HG02852 (cell line): ENCODE measurements at regions not wholly inside any gene's neighbourhood (a gene's known extent, or its start where the extent isn't known, plus 50 kb on each side); places are given as distances from the start of the nearest gene placed in this dataset.

Experiments used
- ATAC-seq: cut with Tn5 transposase; IDR thresholded peaks from one replicate; pipeline ENCODE4 v1.9.1; 2021; ENCODE audit warnings: mild to moderate bottlenecking, moderate library complexity; ENCODE audit not compliant: unreplicated experiment

DNA sequence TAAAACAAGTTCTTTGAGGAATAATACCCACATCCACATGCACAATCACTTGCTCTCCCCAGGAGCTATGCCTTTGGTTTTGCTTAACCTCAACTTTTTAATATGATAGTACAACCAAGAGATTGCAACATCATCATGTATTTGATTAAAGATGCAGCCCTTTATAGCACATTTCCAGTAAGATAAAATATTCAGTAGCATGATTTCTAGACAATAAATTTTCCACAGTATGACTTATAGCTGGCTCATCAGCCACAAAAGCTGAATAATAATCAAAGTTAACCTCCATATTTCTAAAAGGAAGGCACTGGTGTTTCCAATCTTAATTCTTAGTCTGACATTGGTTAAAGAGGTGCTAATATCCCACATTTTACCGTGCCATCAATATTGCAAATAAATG is 622.5 kb downstream of the TBL1XR1 start:
- no peak for ATAC-seq

DNA sequence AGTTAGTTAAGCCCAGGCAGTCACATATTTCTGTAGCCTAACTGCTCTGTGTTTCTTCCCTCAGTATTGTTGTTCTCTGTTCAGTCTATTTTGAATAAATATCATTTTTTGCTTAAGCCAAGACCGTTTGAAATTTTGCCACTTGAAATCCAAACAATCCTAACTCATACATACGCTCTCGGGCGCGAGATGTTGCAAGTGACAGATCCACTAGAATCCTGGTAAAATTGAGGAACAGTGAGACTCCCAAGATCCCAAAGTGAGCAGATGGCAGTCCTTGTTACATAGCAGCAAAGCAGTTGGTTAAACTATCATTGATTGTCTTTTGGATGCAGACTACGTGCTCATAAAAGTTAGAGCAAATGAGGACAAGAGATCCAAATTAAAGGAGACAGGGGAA is 625.4 kb downstream of the TBL1XR1 start:
- no peak for ATAC-seq

DNA sequence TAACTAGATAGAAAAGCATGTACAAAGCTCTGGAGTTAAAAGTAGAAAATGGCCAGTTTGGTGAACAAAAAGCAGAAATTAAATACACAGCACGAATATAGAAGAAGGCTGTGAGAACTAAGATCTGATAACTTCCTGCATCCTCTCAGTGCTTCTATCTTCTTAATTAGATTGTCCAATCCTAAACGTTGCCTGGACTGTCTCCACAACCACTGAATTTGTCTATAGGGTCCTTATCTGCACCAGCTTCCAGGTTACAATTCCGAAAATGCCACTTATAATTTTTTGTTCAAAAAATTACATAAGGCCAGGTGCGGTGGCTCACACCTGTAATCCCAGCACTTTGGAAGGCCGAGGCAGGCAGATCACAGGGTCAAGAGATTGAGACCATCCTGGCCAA is 626.3 kb downstream of the TBL1XR1 start:
- ATAC-seq = no peak

DNA sequence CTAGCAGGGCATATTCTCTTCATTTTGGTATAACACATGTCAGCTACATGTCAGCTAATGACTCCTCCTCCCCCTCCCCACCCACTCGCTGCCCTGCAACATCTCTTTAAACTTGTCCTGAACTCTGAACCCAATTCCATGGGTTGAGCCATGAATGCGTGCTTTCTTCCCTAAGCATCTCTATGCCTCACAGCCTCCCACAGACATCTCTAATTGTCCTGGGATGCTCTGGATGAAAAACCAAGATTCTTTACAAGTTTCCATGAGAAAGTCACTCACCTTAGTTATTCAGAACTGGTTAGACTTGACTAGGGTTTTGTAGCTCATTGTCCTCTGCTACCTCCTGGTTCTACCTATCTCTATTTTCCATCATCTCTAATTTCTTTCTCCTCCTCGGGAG is 629.1 kb downstream of the TBL1XR1 start:
- ATAC-seq = no peak

DNA sequence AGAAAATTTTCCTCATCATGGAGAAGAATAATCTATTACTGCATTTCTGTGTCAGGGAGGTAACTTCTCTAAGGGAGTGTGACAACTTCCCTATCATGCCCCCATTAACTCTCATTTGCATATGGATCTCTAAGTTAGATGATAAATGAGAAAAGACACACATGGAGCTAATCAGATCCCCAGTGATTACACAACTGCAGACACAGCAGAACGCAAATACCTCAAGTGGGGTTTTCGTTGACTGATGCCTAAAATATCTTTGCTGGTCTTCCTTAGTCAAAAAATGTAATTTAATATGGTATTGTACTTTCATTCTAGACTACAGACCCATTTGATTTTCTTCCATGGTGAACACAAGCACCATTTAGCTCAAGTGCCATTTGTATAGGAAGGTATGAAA is 630.5 kb downstream of the TBL1XR1 start:
- no peak for ATAC-seq

DNA sequence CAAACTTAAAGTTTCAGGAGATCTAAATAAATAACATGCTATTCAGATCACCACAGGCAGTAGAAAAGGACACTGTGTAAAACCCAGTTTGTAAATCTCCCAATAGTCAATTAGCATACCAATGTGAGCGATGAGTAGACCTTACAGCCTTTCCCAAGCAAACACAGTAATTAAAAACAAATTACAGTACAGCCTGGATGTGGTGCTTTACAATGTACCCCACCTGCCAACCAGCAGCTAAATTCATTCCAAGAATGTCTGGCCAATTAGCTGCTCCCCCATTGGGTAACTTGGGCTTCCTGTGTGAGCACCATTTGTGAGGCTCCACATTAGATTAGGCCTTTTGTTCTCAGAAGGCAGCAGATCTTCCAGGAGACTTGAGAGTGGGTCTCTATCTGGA is 635.0 kb downstream of the TBL1XR1 start:
- no peak for ATAC-seq

DNA sequence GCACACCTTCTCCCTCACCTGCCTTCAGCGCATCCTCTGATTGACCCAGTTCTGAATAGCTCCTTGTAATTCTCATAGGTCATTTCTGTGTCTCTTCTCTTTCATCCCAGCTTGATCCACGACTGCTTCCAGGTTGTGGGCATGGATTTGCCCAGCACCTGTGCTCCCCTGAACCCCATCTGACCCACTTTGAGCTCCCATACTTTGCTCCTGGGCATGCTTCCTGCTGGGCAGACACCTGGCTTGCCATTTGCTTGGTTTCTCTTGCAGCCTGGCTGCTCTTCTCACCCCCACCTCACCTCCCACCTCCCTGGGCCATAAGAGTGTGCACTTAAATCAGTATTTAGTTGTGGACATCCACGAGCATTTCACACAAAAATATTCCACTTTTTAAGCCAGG is 635.5 kb downstream of the TBL1XR1 start:
- ATAC-seq = no peak

DNA sequence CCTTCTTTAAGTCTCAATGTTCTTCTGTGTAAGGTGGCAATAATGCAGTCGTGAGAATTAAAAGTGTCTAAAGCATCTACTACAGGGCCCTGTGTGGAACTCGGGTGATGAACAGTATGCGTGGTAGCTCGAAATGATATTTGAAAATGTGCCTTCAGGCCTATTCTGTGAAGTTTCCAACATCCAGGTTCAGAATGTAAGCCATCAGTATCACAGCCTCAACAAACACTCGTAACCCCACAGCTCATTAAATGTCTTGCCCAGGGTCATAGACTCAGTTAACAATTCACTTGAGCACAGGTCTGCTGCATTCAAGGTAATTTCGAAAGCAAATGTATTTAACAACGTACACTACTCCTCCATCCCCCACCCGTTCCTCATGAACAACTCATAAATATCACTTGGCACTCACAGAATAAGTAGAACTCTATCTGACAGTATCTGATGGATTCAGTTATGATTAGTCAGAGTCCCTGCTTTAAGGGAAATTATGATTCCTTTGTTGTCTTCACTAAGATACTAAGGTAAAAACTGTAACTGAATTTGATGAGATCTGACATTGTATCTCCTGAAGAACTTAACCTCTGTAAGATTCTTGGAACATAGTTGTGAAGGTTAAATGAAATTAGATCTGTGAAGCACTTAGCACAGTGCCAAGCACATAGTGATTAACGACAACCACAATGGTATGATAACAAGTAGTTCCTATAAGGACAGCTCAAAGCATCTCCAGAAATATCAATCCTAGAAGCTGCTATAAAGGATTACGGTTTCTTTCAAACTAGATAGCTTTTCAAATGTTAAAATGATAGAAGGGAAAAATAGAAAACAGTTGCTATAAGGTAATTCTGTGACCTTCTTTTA is 642.3 kb downstream of the TBL1XR1 start:
- no peak for ATAC-seq

DNA sequence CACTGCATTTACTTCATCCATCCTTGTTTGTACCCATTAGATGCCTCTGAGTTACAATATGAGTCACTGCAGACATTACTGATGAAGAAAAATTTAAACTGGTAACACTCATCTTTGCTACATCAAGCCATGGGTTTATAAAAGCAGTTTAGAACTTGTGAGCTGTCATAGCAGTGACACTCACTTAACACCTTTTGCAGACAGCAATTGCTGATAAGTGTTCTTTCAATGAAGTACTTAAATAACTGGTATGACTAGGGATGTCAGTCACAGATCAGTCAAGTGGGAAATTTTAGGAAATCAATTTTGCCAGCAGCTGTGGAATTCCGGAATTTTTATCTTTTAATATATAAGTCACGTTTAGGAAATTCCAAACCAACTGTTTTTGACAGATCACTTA is 643.0 kb downstream of the TBL1XR1 start:
- ATAC-seq = no peak

DNA sequence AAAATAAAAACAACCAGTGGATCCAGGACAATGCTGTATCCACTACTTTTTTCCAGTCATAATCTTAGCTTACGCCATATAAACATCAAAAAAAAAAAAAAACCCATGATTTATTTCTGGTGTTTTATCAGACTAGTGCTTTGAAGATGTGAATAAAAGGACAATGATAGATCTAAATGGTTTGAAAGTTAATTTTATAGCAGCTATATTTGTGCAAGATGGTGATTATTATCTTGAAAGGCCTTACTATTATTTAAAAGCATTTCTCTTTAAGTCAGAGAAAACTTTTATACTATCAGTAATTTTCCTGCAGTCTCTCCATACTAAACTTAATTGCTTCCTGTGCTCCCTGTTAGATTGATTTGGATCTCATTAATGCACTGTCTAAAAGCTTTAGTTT is 670.3 kb downstream of the TBL1XR1 start:
- ATAC-seq = no peak

DNA sequence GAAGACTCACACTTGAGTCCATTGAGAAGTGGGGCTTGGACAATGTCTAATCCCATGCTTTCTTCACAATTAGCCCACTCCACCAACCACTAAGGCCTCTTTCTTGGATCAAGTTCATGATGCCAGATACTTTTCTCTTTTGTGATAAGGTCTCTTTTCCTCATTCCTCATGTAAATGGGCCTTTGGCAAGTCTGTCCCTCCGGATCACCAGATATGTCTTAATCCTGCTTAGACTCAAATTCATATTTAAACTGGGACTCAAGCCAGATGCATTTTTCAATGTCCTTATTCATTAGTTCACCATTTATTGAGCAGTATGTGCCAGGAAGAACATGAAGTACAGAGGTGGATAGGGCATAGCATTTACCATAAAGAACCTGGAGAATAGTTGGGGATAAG is 671.1 kb downstream of the TBL1XR1 start:
- ATAC-seq = no peak

DNA sequence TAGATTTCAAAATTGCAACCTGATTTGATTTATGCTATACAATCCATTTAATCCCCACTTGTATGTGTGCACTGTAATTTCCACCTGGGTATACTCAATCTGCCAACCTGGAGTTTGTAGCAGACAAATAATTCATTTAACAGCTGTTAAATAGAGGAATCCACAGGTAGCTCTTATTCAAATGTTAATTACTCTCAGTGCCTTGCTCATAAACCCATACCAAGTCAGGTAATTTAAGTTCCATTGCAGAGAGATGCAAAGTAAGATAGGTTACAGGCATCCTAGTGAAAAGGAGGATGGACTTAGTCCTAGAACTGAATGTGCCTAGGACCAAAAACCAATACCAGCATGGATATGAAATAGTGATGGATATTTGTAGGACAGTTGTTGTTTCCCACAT is 674.2 kb downstream of the TBL1XR1 start:
- no peak for ATAC-seq

DNA sequence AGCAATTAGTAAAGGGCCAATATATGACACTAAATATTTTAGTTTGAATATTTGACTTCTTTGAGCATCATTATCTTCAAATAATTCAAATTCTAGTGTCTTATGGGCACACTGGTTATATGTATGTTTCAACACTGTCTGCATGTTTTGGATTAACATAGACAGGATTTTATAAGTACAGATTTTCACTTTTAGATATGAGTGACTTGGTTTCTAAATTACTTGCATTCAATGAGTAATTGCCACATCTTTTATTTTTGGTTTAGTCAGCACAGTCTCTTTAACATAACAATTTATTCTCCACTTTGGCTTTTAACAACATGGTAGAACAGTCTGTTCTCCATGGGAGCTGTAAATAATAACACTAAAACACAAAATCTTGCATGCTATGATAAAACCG is 674.8 kb downstream of the TBL1XR1 start:
- ATAC-seq = no peak

DNA sequence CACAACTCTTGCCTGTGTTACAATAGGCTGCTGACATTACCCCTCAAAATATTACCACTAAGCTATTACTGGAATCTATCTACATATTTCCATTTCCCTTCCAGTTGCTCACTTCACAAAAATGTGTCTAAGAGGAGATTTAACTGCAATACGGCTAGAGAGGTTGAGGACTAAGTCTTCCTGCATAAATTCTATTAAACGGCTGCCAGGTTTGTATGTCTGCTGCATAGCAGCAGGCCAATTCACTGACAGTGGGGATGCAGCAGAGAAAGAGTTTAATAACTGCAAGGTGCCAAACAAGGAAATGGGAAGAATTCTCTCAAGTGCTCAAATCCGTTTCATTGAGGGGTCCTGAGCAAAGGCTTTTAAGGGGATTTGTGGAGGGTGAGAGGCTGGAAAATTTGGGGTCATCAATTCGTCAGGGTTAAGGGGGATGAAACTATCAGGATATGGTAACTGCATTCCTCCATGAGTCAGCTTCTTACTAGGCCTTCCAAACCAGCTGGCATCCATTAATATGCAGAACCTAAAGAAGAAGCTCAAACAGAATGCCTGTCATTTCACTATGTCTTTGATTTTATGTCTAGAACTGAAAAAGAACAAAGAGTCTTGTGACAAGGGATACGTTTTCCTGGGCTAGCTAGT is 675.6 kb downstream of the TBL1XR1 start:
- no peak for ATAC-seq

DNA sequence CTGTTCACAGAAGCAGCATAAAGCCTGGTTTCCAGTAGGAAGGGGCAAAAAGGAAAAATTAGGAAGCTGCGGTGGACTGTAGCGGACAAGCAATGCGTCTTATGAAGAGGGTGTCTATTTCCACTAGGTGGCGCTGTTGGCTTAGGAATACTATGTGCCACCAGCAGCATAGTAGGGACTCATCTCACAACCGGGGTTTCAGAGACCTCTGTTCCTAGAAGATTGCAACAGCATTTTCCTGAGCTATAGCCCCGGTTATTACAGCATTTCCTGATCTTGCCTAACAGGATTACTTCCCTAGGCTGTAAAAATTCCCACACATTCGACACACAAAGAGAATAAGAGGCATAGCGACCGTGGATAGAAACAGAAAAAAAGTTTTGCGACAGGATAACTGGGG is 683.0 kb downstream of the TBL1XR1 start:
- ATAC-seq = no peak

DNA sequence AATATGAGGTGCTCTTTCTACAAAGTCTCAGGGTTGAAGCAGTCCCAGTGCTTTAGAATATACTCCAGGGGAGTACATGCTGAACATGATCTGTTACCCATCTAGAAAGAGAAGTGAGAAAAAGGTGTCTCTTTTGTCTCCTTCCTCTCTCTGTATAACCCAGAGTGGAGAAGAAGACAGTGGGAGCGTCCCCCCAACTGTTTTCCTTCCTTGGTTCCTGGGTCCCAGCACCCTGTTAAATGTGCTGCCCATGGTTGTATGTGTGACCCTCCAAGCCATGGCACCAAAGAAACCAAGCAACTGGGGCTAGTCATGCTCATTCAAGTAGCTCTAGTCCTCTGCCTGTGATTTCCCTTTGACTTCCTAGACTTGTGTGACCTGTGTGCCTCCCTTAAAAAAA is 683.7 kb downstream of the TBL1XR1 start:
- ATAC-seq = no peak

DNA sequence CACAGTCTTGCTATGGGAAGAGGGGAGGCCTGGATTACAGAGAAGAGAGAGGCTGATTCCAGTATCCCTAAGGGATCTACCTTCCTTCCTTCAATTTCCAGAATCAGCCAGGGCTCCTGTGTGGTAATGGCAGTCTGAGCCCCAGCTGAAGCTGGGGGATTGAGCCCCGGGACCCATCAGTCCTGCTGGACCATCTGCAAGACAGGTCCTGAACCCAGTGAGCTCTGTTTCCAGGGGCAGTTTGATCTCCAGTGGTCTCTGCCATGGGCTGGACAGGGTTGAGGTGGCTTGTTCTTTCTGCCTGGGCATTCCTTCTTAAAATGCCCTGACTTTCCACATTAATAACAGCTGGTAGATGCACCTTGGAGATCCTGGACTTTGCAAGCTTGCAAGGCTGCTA is 685.2 kb downstream of the TBL1XR1 start:
- no peak for ATAC-seq

DNA sequence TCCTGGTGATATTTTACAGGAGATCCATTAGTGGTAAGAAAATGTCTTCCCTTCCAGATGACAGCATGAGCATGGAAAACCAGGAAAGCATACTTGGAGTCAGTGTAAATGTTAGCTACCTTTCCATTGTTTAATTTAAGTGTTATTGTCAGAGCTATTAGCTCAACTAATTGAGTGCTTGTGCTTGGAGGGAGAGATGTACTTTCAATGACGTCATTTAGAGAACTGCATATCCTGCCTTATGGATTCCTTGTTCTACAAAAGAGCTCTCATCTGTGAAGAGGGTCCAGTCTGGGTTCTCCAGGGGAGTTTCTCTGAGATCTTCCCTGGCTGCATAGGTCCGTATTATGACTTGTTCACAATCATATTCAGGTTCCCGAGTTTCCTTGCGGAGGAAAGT is 687.2 kb downstream of the TBL1XR1 start:
- no peak for ATAC-seq

DNA sequence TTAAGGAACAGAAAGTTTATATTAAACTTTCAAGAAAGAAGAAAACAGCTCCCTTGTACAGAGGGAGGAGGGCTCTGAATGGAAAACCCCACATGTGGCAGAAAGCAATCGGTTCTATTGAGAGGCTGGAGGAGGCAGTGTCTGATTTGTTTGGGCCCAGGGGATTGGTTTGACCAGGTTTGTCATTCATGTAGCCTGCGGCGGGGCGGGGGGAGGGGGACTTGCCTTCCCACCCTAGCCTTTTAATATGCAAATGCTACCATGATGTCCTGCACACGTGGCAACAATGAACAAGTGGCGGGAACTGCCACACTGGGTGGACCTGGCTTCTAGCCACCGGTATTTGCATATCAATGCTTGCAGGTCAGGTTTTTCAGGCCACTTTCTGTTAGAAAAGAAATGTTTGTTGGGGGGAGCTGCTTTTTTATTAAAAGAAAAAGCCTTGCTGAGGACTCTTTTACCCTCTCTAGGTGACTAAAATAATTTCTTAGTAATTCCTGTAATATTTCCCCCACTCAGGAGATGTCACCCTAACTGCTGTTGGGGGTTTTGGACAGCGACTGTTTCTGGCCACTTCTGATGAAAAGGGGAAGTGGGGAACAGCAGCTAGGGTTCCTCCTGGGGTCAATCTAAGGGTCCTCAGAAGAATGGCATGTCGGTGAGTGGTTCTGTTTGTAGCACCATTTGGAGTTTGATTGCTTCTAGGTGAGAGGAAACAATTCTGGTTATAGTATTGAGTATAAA is 691.2 kb downstream of the TBL1XR1 start:
- no peak for ATAC-seq

DNA sequence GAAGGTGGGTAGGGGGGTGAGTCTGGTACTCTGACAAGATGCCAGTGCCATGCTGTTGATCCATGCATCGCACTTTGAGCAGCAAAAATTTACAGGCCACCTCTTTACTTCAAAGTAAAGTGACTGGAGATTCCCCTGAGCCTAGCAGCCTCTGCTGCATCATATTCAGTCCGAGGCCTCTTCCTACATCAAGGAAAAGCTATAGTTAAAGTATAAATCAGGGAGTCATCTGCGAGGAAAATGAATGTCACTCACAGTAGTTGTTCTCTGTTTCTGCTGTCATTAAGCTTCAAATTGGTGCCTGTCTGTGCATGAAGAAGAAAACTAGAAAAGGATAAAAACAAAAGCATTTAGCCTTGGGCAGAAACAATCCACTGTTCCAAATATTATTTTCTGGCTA is 706.2 kb downstream of the TBL1XR1 start:
- ATAC-seq = no peak

DNA sequence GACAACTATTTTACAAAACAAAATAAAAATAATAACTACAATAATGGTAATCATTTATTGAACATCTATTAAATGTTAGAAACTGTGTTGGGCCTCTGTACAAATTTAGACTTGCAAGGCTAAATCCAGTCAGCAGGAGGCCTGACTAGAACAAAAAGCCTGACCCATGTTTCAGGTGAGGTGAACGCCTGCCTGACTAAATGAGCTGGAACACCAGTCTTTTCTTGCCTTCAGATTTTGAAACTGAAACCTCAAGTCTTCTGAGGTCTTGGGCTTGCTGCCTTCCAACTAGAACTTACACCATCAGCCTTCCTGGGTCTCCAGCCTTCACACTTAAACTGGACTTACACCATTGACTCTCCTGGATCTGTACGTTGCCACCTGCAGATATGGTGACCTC is 706.9 kb downstream of the TBL1XR1 start:
- peak; percentile 69 for ATAC-seq

DNA sequence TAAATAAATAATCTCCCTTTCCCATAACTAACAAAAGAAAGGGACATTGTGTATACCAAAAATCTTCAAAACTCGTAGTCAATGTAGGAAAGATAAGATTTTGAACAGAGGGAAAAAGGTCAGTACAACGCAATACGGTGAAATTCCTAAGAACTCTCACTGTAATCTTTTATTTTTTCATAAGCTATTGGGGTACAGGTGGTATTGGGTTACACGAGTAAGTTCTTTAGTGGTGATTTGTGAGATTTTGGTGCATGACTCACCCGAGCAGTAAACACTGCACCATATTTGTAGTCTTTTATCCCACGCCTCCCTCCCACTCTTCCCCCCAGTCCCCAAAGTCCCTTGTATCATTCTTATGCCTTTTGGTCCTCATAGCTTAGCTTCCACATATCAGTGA is 718.0 kb downstream of the TBL1XR1 start:
- no peak for ATAC-seq
